ENCODE measurements at regions not wholly inside any gene's neighbourhood (a gene's known extent, or its start where the extent isn't known, plus 50 kb on each side); places are given as distances from the start of the nearest gene placed in this dataset.

GRCh38 chr3:162810776-162811175 is 1314.2 kb downstream of the OTOL1 start:
- TF ChIP-seq RAD21 (IDR thresholded peaks at IDR 0.05; ENCODE audit: low read depth) (no peak), CEBPB (IDR thresholded peaks at IDR 0.05; ENCODE audit: low read depth) (no peak), POLR2A (IDR thresholded peaks at IDR 0.05; ENCODE audit: borderline replicate concordance, extremely low read depth, insufficient read depth, insufficient read length) (no peak), MAX (IDR thresholded peaks at IDR 0.05) (no peak), EZH2 (IDR thresholded peaks at IDR 0.05) (no peak), SP1 (IDR thresholded peaks at IDR 0.05; ENCODE audit: low read depth) (no peak), POLR2AphosphoS5 (IDR thresholded peaks at IDR 0.05; ENCODE audit: low read depth, low read length) (no peak), REST (IDR thresholded peaks at IDR 0.05; ENCODE audit: low read depth) (no peak), SRF (IDR thresholded peaks at IDR 0.05; ENCODE audit: low read depth) (no peak), CTCF (IDR thresholded peaks at IDR 0.05 in 2 of 3, conservative IDR thresholded peaks at IDR 0.05 in 1 of 3; ENCODE audit: borderline replicate concordance in 1 of 3, insufficient read depth in 1 of 3, low read depth in 2 of 3, low read length in 2 of 3) (no peak), ZFX (IDR thresholded peaks at IDR 0.05) (no peak)

Data from HCT116 (cell line).